ENCODE measurements at regions not wholly inside any gene's neighbourhood (a gene's known extent, or its start where the extent isn't known, plus 50 kb on each side); places are given as distances from the start of the nearest gene placed in this dataset.
A peak's percentile ranks its signal among the peaks of the same experiment; 100 is the strongest.
"Not testable (repeated sequence)": the region's sequence is repeated elsewhere in the genome, so short reads cannot be mapped to it uniquely, and the experiment has no call there.

DNA sequence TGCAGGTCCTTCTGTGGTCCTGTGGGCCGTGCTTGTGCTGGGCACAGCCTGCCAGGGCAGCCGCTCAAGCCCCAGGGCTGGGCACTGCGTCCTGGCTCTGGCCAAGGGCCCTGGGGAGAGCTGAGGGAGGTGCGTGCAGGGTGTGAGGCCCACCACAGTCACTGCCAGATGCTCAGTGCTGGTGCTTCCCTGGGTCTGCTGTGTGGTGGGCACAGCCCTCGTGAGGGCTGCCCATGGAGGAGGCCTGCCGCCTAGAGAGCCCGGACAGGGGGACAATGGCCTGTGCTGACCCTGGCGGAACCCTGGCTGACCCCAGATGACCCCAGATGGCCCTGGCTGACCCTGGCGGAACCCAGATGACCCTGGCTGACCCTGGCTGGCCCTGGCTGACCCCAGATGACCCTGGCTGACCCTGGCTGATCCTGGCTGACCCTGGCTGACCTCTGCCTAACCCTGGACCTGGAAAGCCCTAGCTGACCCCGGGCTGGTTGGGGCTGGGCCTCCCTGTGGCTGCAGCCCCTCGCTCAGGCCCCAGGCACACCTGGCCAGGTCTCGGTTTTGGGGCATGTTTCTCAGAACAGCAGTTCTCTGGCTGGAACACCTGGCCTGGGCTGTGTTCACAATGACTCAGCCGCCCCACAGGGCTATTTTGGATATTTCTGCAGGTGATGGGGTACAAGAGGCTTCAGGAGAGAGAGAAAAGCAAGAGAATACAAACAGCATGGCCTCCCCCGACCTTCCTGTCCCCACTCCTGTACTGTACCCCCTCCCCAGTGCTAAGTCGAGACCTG lies 55.4 kb downstream of the TMEM121 start:
- Histone ChIP-seq H3K36me3 (ENCODE audit: insufficient read depth in 1 of 2, low read depth in 1 of 2) (no peaks in the 10 kb centered on the region), H3K9me3 (no peaks in the 10 kb centered on the region), H3K27ac (no peak overlapping the region), H3K4me3 (no peak overlapping the region), H3K27me3 (ENCODE audit: insufficient read depth in 3 of 3, low read length in 2 of 3) (no peaks in the 10 kb centered on the region), H3K4me1 (no peaks in the 10 kb centered on the region)
- TF ChIP-seq, protein P1, sequence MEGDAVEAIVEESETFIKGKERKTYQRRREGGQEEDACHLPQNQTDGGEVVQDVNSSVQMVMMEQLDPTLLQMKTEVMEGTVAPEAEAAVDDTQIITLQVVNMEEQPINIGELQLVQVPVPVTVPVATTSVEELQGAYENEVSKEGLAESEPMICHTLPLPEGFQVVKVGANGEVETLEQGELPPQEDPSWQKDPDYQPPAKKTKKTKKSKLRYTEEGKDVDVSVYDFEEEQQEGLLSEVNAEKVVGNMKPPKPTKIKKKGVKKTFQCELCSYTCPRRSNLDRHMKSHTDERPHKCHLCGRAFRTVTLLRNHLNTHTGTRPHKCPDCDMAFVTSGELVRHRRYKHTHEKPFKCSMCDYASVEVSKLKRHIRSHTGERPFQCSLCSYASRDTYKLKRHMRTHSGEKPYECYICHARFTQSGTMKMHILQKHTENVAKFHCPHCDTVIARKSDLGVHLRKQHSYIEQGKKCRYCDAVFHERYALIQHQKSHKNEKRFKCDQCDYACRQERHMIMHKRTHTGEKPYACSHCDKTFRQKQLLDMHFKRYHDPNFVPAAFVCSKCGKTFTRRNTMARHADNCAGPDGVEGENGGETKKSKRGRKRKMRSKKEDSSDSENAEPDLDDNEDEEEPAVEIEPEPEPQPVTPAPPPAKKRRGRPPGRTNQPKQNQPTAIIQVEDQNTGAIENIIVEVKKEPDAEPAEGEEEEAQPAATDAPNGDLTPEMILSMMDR (IDR thresholded peaks at IDR 0.05): no peak
- WGBS, 3 donors: 76 to 81% (median 76%) methylated on average over 14 to 15 of the region's 15 CpGs
- ATAC-seq (no peak), DNase-seq (peak; percentile 10 to 43)
- intact Hi-C loops (cut with DNase I): no loop called here

DNA sequence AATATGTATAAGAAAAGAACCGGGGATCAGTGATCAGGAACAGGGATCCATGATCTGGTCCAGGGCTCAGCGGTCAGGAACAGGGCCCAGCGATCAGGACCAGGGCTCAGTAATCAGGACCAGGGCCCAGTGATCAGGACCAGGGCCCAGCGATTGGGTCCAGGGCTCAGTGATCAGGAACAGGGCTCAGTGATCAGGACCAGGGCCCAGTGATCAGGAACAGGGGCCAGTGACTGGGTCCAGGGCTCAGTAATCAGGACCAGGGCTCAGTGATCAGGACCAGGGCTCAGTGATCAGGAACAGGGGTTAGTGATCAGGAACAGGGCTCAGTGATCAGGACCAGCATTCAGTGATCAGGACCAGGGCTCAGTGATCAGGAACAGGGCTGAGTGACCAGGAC lies 56.3 kb downstream of the TMEM121 start:
- Histone ChIP-seq H3K4me1 (no peaks in the 10 kb centered on the region), H3K36me3 (ENCODE audit: insufficient read depth in 1 of 2, low read depth in 1 of 2) (no peaks in the 10 kb centered on the region), H3K9me3 (no peaks in the 10 kb centered on the region), H3K4me3 (no peak overlapping the region), H3K27ac (no peak overlapping the region), H3K27me3 (ENCODE audit: insufficient read depth in 3 of 3, low read length in 2 of 3) (no peaks in the 10 kb centered on the region)
- intact Hi-C loops (cut with DNase I): no loop called here
- ATAC-seq (peak in 3 of 4 donors; percentile 28 to 52 (median 47)), DNase-seq (peak; percentile 12 to 23)
- TF ChIP-seq, protein P1 (IDR thresholded peaks at IDR 0.05): no peak
- WGBS, 3 donors: 78 to 79% (median 78%) methylated on average over 4 of the region's 4 CpGs

DNA sequence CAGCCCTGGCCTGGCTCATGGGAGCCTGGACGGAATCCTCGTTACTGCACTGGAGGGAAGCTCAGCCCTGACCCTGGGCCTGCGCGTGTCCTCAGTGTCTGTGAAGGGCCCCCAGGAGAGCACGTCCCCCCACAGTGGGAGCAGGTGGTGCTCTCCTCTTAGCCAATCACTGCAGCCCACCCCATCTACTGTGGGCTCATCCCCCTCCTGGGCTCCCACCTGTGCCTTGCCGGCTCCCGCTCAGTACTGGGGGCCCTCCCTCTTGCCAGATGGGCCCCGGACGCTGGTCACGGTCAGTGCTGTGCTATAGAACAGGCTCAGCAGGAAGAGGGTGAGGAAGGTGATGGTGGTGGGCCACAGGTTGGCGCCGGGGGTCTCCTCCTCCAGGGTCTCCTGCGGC lies 57.5 kb downstream of the TMEM121 start:
- 84 to 96% (median 93%) methylated on average over 6 to 11 of the region's 13 CpGs for WGBS, 3 donors
- H3K9me3 ChIP-seq; H3K27ac ChIP-seq; intact Hi-C loops (cut with DNase I); H3K36me3 ChIP-seq (ENCODE audit: insufficient read depth in 1 of 2, low read depth in 1 of 2); H3K27me3 ChIP-seq (ENCODE audit: insufficient read depth in 3 of 3, low read length in 2 of 3); H3K4me3 ChIP-seq; ATAC-seq; H3K4me1 ChIP-seq: not testable (repeated sequence)
- peak in 1 of 2 donors; percentile 19 for DNase-seq

DNA sequence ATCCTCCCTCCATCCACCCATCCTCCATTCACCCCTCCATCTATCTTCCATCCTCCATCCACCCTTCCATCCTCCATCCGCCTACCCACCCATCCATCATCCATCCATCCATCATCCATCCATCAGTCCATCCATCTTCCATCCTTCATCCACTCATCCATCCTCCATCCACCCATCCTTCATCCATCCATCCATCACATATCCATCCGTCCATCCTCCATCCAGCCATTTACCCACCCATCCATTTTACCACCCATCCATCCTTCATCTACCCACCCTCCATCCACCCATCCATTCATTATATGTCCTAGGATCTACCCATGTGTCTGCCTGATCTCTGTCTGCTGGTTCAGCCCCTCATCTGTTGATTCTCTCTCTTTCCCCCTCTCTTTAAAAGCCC lies 58.9 kb downstream of the TMEM121 start:
- H3K9me3 ChIP-seq; H3K4me1 ChIP-seq; H3K27ac ChIP-seq; H3K27me3 ChIP-seq (ENCODE audit: insufficient read depth in 3 of 3, low read length in 2 of 3); ATAC-seq; H3K36me3 ChIP-seq (ENCODE audit: insufficient read depth in 1 of 2, low read depth in 1 of 2); H3K4me3 ChIP-seq; DNase-seq: not testable (repeated sequence)
- intact Hi-C loops (cut with DNase I): loop anchor here (5.0 kb wide), 1 partner anchor 122 kb away; no protein-coding TSS in a partner anchor
- 85 to 89% (median 87%) methylated on average over 2 of the region's 2 CpGs for WGBS, 3 donors

DNA sequence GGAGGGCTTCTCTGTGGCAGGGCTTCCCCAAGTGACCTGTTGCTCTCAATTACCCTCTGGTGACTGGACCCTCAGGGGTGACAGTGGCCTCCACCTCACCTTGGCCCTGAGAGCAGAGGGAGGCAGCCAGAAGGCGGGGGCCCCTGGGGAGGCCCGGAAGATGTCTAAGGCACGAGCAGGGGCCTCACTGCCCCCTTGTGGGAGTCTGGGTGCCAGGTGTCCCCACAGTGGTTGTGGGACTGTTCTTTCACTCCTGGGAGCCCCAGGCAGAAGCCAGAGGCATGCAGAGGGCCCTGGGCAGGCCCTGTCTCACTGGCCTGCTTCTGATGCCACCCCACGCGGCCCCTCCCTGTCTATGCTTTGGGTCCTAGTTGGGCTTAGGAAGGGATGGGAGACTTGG lies 59.3 kb downstream of the TMEM121 start:
- H3K4me3 ChIP-seq; H3K9me3 ChIP-seq; DNase-seq; H3K27me3 ChIP-seq (ENCODE audit: insufficient read depth in 3 of 3, low read length in 2 of 3); ATAC-seq; H3K4me1 ChIP-seq; H3K36me3 ChIP-seq (ENCODE audit: insufficient read depth in 1 of 2, low read depth in 1 of 2); H3K27ac ChIP-seq: not testable (repeated sequence)
- 74 to 83% (median 76%) methylated on average over 3 to 5 of the region's 5 CpGs for WGBS, 3 donors
- intact Hi-C loops (cut with DNase I): loop anchor here (5.0 kb wide), 1 partner anchor 122 kb away; no protein-coding TSS in a partner anchor

DNA sequence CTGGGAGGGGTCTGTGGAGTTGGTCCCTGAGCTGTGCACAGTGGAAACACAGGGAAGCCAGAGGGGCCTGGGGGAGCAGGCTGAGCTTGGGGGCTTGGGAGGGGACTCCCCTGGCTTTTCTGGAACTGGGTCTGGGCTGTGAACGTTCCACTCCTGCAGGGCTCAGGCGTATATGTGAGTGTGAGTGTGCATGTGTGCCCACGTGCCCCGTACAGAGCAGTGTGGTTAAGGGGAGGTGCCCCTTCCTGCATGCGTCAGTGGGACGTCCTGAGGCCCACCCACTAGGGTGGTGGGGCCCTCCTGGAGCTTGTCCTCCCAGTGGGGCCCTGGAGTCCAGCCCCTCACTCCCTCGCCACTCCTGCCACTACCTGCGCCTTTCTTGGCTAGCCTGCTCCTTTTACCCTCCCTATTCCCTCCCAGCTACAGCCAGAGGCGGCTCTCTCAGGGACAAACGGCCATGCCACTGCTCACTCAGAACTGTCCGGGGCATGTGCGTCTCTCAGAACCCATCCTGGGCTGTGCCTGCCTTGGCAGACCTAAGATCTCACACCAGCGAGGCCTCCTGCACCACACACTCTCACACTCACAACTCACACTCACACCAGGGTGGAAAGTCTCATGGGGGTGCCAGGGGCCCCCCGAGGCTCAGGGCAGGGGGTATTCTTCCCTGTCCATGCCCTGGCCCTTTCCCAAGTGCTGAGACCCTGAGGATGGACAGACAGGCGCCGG lies 59.9 kb downstream of the TMEM121 start:
- 74 to 76% (median 75%) methylated on average over 5 to 14 of the region's 16 CpGs for WGBS, 3 donors
- H3K9me3 ChIP-seq; H3K27me3 ChIP-seq (ENCODE audit: insufficient read depth in 3 of 3, low read length in 2 of 3); H3K4me3 ChIP-seq; H3K4me1 ChIP-seq; ATAC-seq; H3K36me3 ChIP-seq (ENCODE audit: insufficient read depth in 1 of 2, low read depth in 1 of 2); H3K27ac ChIP-seq: not testable (repeated sequence)
- intact Hi-C loops (cut with DNase I): loop anchor here (5.0 kb wide), 1 partner anchor 121 kb away; no protein-coding TSS in a partner anchor
- DNase-seq: peak in 1 of 2 donors; percentile 13

DNA sequence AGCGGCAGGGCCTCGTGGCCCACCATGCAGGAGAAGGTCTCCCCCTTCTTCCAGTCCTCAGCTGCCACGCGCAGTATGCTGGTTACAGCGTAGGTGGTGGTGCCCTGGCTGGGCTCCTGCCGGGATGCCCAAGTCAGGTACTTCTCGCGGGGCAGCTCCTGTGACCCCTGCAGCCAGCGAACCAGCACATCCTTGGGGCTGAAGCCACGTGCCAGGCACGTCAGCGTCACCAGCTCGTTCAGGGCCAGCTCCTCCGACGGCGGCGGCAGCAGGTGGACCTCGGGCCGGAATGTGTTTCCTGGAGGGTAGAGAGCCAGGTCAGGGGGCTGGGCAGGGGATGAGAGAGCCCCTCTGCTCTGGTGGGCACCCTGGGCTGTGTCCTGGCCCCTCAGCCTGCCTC lies 60.7 kb downstream of the TMEM121 start:
- not testable (repeated sequence) for H3K36me3 ChIP-seq (ENCODE audit: insufficient read depth in 1 of 2, low read depth in 1 of 2); H3K9me3 ChIP-seq; H3K4me3 ChIP-seq; H3K27ac ChIP-seq; ATAC-seq; H3K4me1 ChIP-seq; H3K27me3 ChIP-seq (ENCODE audit: insufficient read depth in 3 of 3, low read length in 2 of 3)
- DNase-seq: peak in 1 of 2 donors; percentile 19
- WGBS, 3 donors: 85 to 89% methylated on average over 7 to 9 of the region's 19 CpGs; no CpG with 5 or more reads in 1 of the 3 donors
- intact Hi-C loops (cut with DNase I): loop anchor here (5.0 kb wide), 1 partner anchor 120 kb away; no protein-coding TSS in a partner anchor

DNA sequence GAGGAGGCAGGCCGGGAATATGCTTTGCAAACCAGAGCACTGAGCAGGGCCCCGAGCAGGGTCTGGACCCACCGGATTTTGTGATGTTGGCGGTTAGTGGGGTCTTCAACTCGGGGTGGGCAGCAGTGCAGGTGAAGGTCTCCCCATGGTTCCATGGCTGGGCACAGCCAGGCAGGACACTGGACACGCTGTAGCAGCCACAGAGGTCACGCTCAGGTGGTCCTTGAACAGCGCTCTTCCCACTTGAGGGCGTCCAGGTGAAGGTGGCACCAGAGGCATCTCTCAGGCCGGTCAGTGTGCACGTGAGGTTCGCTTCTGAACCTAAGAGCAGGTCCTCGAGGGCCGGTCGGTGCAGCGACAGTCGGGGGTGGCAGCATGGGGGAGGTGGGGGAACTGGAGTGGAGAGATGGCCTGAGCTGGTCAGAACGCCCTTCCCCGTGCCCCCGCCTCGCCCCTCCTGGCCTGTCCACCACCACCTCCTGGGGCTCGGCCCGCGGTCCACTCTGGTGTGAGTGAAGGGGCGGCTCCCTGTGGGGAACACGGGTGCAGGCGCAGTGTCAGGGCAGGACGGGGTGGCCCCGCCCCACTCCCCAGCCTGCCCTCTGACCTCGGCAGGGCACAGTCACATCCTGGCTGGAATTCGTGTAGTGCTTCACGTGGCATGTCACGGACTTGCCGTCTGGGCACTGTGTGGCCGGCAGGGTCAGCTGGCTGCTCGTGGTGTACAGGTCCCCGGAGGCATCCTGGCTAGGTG lies 61.3 kb downstream of the TMEM121 start:
- not testable (repeated sequence) for ATAC-seq; H3K27ac ChIP-seq; H3K9me3 ChIP-seq; H3K36me3 ChIP-seq (ENCODE audit: insufficient read depth in 1 of 2, low read depth in 1 of 2); H3K4me3 ChIP-seq; H3K27me3 ChIP-seq (ENCODE audit: insufficient read depth in 3 of 3, low read length in 2 of 3); H3K4me1 ChIP-seq
- peak in 1 of 2 donors; percentile 28 for DNase-seq
- 88 to 92% (median 91%) methylated on average over 19 to 36 of the region's 37 CpGs for WGBS, 3 donors
- intact Hi-C loops (cut with DNase I): loop anchor here (5.0 kb wide), 1 partner anchor 120 kb away; no protein-coding TSS in a partner anchor
